Endothelial cell of umbilical vein (primary cell): ENCODE measurements at regions not wholly inside any gene's neighbourhood (a gene's known extent, or its start where the extent isn't known, plus 50 kb on each side); places are given as distances from the start of the nearest gene placed in this dataset.

Source experiments
- BruUV-seq: library from RNA; stranded (reverse); fragments of 400-500 nt; replicated peaks from 2 replicates; lab custom pipeline; 2021; lab: Mats Ljungman, UMichigan
- CTCF ChIA-PET: fragments of 300-600, 350-600 bp; sonication (Branson Sonifier 250); formaldehyde crosslinking; loops from one replicate; lab custom pipeline; 2021; ENCODE audit warnings: antibody characterized with exemption, inconsistent platforms; lab: Charles Lee
- POLR2A ChIA-PET: fragments of 300-600, 350-600 bp; sonication (Branson Sonifier 250); formaldehyde crosslinking; loops from one replicate; lab custom pipeline; 2021; ENCODE audit warnings: antibody characterized with exemption, inconsistent platforms; lab: Charles Lee
- DNase-seq: peaks from one replicate; pipeline ENCODE4 v3.0.0-alpha.2; 2011; ENCODE audit warnings: low read depth, low spot score
- FAIRE-seq: peaks from 2 replicates; lab custom pipeline; 2011; peaks lifted over from hg19 to GRCh38; lab: Jason Lieb, UNC
- H2AFZ ChIP-seq: 2 replicates; pipeline ENCODE4 v1.6.0; 2012; ENCODE audit warnings: low read depth, low read length, control low read depth, inconsistent platforms
- H3K27ac ChIP-seq: 2 replicates; pipeline ENCODE4 v1.5.1; 2011; ENCODE audit warnings: low read depth, mild to moderate bottlenecking, control low read depth, low read length, moderate library complexity; ENCODE audit not compliant: insufficient read depth
- H3K27me3 ChIP-seq, 2 experiments: 2 replicates each; pipeline versions ENCODE4 v1.6.0 to v1.6.1; 2011; ENCODE audit warnings: low read length in 2 of 2, mixed read lengths in 1 of 2; ENCODE audit not compliant: control insufficient read depth in 2 of 2, insufficient read depth in 2 of 2
- H3K36me3 ChIP-seq, 2 experiments: 2 replicates in 1 of 2; 3 replicates in 1 of 2; pipeline ENCODE4 v1.5.1; 2011; ENCODE audit warnings: low read length in 2 of 2, mild to moderate bottlenecking in 1 of 2, moderate library complexity in 1 of 2; ENCODE audit not compliant: control insufficient read depth in 2 of 2, insufficient read depth in 2 of 2; ENCODE audit errors: extremely low read depth in 1 of 2
- H3K4me1 ChIP-seq: 3 replicates; pipeline ENCODE4 v1.5.1; 2011; ENCODE audit warnings: mild to moderate bottlenecking, low read length; ENCODE audit not compliant: control insufficient read depth, insufficient read depth; ENCODE audit errors: extremely low read depth
- H3K4me2 ChIP-seq: 2 replicates; pipeline ENCODE4 v1.6.1; 2011; ENCODE audit warnings: low read length, control low read depth, mixed read lengths; ENCODE audit not compliant: insufficient read depth
- H3K4me3 ChIP-seq, 3 experiments: fragments of 200-600 bp in 1 of 3; sonication (generic), shearing (Covaris generic) in 1 of 3; replicated peaks in 1 of 3; 2 replicates each; pipeline ENCODE4 v1.5.1; 2011 to 2016; ENCODE audit warnings: control low read depth in 3 of 3, low read length in 3 of 3, mild to moderate bottlenecking in 2 of 3, inconsistent platforms in 1 of 3, low read depth in 1 of 3, moderate library complexity in 1 of 3; ENCODE audit not compliant: insufficient read depth in 1 of 3
- H3K79me2 ChIP-seq: 2 replicates; pipeline ENCODE4 v1.6.0; 2012; ENCODE audit warnings: low read length, inconsistent platforms; ENCODE audit not compliant: control insufficient read depth, insufficient read depth
- H3K9ac ChIP-seq: replicated peaks from 2 replicates; pipeline ENCODE3; 2011; ENCODE audit warnings: low read length, control low read depth; ENCODE audit not compliant: insufficient read depth; ENCODE audit errors: extremely low read depth
- H3K9me1 ChIP-seq: replicated peaks from 3 replicates; pipeline ENCODE4 v1.6.0; 2011; ENCODE audit warnings: mild to moderate bottlenecking, low read length; ENCODE audit not compliant: control insufficient read depth, insufficient read depth; ENCODE audit errors: extremely low read depth
- H3K9me3 ChIP-seq: replicated peaks from 2 replicates; pipeline ENCODE4 v1.5.1; 2012; ENCODE audit warnings: low read length, inconsistent platforms; ENCODE audit not compliant: control insufficient read depth, insufficient read depth
- H4K20me1 ChIP-seq: replicated peaks from 2 replicates; pipeline ENCODE3; 2011; ENCODE audit warnings: mild to moderate bottlenecking, low read length; ENCODE audit not compliant: control insufficient read depth, insufficient read depth; ENCODE audit errors: extremely low read depth
- EZH2 ChIP-seq: IDR thresholded peaks from 2 replicates; pipeline ENCODE4 v1.6.1; 2012; ENCODE audit warnings: borderline replicate concordance, low read depth, mild to moderate bottlenecking, moderate library complexity, low read length, inconsistent platforms; ENCODE audit not compliant: severe bottlenecking
- FOS ChIP-seq: IDR thresholded peaks from 2 replicates; pipeline ENCODE4 v1.6.1; 2011; ENCODE audit warnings: mild to moderate bottlenecking, low read length, moderate library complexity, borderline replicate concordance; ENCODE audit not compliant: insufficient read depth
- JUN ChIP-seq: IDR thresholded peaks from 2 replicates; pipeline ENCODE4 v1.6.1; 2011; ENCODE audit warnings: borderline replicate concordance, low read depth; ENCODE audit not compliant: insufficient read length, insufficient read depth
- MYC ChIP-seq: IDR thresholded peaks from one replicate; pipeline ENCODE4 v1.6.1; 2011; ENCODE audit warnings: mild to moderate bottlenecking, low read depth, low read length
- POLR2A ChIP-seq: IDR thresholded peaks from 2 replicates; pipeline ENCODE4 v1.6.1; 2012; ENCODE audit warnings: low read depth, mild to moderate bottlenecking, control low read depth, low read length
- POLR2AphosphoS5 ChIP-seq: IDR thresholded peaks from 2 replicates; pipeline ENCODE4 v1.6.1; 2012; ENCODE audit warnings: low read depth, mild to moderate bottlenecking, control low read depth, low read length, moderate library complexity; ENCODE audit not compliant: insufficient read depth
- dilution Hi-C: fragments of 300-500 bp; cut with MboI; formaldehyde crosslinking; loops from one replicate; pipeline ENCODE4 v1.15.0; 2019; ENCODE audit warnings: low sequenced_read_pairs; ENCODE audit not compliant: extremely low pct_ligation_motif_present
- intact Hi-C: fragments of 100-400 bp; cut with micrococcal nuclease; formaldehyde crosslinking; loops from one replicate; pipeline ENCODE4 v1.10.0; 2022
- TF ChIP-seq, protein P1 (sequence below), 2 donors: IDR thresholded peaks; 1 replicate in 1 of 2; 2 replicates in 1 of 2; pipeline ENCODE4 v1.5.1; 2011; ENCODE audit warnings: low read length in 2 of 2, mild to moderate bottlenecking in 2 of 2, moderate library complexity in 2 of 2, control low read depth in 1 of 2, inconsistent platforms in 1 of 2, low read depth in 1 of 2; ENCODE audit not compliant: insufficient read depth in 1 of 2; ENCODE audit errors: extremely low read depth in 1 of 2
- TF ChIP-seq, protein P2 (sequence below): IDR thresholded peaks from 2 replicates; pipeline ENCODE4 v1.6.1; 2011; ENCODE audit not compliant: insufficient read depth, insufficient read length

DNA sequence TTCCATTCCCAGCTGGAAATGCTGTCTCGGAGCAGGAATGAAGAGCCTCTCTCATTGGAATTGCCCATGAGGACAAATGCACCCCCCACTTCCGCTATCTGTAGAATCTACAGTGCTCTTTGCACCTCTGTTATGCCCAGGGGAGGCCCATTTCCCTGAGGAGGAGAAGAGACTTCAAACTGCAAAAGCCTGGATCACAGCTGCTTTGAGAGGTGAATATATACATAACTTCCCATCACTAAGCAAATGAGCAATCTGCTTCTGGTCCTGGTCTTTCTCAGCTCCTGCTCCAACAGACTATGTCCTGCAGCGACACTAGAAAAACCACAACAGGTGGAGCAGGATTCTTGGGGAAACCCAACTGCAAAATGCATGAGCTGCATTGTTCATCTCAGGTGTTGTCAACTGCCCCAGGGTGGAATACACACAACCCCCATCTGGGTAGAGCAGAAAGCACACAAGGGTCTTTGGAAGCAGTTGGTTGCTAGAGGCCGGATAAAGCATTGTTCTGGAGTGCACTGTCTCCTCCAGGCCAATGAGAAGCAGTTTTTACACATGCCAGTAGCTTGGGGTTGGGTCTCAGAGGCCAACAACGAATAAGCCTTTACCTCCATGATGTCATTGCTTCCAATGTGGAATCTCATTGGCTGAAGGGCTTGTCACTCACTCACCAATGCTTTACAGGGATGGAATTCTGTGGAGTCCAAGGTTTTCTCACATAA lies 67.7 kb upstream of the RAB4A start:
- FAIRE-seq: no peak
- ChIA-PET CTCF (interaction anchor here (1.2 kb wide), 1 partner anchor 24 kb away, joined by 3 read pairs; no protein-coding TSS in a partner anchor), POLR2A (no interaction called here)
- intact Hi-C loops: no loop called here
- DNase-seq: no peak
- no peak overlapping the region for H3K9ac ChIP-seq
- TF ChIP-seq, protein P1, sequence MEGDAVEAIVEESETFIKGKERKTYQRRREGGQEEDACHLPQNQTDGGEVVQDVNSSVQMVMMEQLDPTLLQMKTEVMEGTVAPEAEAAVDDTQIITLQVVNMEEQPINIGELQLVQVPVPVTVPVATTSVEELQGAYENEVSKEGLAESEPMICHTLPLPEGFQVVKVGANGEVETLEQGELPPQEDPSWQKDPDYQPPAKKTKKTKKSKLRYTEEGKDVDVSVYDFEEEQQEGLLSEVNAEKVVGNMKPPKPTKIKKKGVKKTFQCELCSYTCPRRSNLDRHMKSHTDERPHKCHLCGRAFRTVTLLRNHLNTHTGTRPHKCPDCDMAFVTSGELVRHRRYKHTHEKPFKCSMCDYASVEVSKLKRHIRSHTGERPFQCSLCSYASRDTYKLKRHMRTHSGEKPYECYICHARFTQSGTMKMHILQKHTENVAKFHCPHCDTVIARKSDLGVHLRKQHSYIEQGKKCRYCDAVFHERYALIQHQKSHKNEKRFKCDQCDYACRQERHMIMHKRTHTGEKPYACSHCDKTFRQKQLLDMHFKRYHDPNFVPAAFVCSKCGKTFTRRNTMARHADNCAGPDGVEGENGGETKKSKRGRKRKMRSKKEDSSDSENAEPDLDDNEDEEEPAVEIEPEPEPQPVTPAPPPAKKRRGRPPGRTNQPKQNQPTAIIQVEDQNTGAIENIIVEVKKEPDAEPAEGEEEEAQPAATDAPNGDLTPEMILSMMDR (IDR thresholded peaks at IDR 0.05; ENCODE audit: extremely low read depth in 1 of 2, insufficient read depth in 1 of 2, low read depth in 1 of 2, low read length in 2 of 2): no peak
- TF ChIP-seq, protein P2, sequence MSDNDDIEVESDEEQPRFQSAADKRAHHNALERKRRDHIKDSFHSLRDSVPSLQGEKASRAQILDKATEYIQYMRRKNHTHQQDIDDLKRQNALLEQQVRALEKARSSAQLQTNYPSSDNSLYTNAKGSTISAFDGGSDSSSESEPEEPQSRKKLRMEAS: no peak
- TF ChIP-seq MYC (no peak), FOS (no peak), EZH2 (no peak), POLR2A (no peak), POLR2AphosphoS5 (no peak), JUN (no peak)
- H3K9me3 ChIP-seq: no peaks in the 10 kb centered on the region
- no peaks in the 10 kb centered on the region for H3K79me2 ChIP-seq
- no peak overlapping the region for H3K27ac ChIP-seq
- H4K20me1 ChIP-seq: no peaks in the 10 kb centered on the region
- dilution Hi-C loops: no loop called here
- H3K4me1 ChIP-seq: no peaks in the 10 kb centered on the region
- no TSS peak for BruUV-seq
- no peak overlapping the region for H3K4me3 ChIP-seq
- no peaks in the 10 kb centered on the region for H3K27me3 ChIP-seq
- H2AFZ ChIP-seq: no peak overlapping the region
- no peaks in the 10 kb centered on the region for H3K36me3 ChIP-seq
- H3K4me2 ChIP-seq: no peak overlapping the region
- no peaks in the 10 kb centered on the region for H3K9me1 ChIP-seq
